NT2/D1 (cell line): ENCODE measurements at regions not wholly inside any gene's neighbourhood (a gene's known extent, or its start where the extent isn't known, plus 50 kb on each side); places are given as distances from the start of the nearest gene placed in this dataset.
"Not testable (repeated sequence)": the region's sequence is repeated elsewhere in the genome, so short reads cannot be mapped to it uniquely, and the experiment has no call there.

Experiments used
- SUZ12 ChIP-seq: IDR thresholded peaks from 2 replicates; pipeline ENCODE4 v1.6.1; 2011; ENCODE audit not compliant: insufficient read length, insufficient read depth; ENCODE audit errors: extremely low read depth
- YY1 ChIP-seq: IDR thresholded peaks from 2 replicates; pipeline ENCODE4 v1.6.1; 2011; ENCODE audit not compliant: insufficient read length, insufficient read depth
- ZNF274 ChIP-seq: IDR thresholded peaks from 2 replicates; pipeline ENCODE4 v1.6.1; 2011; ENCODE audit warnings: mild to moderate bottlenecking, low read depth, low read length

DNA sequence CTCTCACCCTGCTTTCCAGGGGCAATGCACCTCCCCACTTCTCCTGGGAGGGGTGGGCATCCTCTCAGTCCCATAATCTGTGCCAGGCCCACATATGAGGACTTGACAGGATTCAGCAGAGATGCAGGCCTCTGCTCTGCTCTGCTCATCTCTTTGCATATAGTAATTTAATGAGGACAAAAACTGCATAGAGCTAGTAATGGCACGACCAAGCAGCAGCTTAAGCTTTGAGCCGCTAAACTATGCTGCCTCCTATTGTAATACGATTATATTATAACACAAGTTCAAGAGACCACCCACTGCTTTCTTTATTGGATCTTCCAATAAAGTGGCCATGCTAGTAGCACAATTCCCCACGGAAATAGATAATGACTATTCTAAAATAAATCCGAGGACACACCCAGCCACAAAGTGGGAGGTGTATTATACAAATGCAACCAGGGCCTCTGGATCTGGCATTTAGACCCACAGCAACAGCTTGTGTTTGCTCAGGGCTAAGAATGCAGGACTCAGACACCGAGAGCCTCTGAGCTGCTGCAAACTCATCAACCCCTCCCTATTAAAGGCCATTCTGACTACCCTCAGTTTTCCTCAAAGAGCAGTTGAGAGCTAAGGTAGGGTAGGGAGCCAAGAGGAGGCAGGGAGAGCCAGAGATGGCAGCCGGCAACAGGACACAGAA, 93.6 kb upstream of the PLGLB2 start:
- not testable (repeated sequence) for TF ChIP-seq YY1, SUZ12, ZNF274
